Peyer's patch (tissue), 4 donors: ENCODE measurements at regions not wholly inside any gene's neighbourhood (a gene's known extent, or its start where the extent isn't known, plus 50 kb on each side); places are given as distances from the start of the nearest gene placed in this dataset.

Experiments used
- CTCF ChIP-seq, 6 experiments: fragments of 450-650 bp in 4 of 6; fragments of 200-600 bp in 2 of 6; sonication (generic) in 1 of 6; IDR thresholded peaks; one replicate each; pipeline ENCODE4 v1.5.1; 2017 to 2019; ENCODE audit warnings: antibody characterized with exemption in 6 of 6, mild to moderate bottlenecking in 3 of 6, moderate library complexity in 1 of 6
- POLR2A ChIP-seq, 2 donors: fragments of 450-650 bp; IDR thresholded peaks; one replicate each; pipeline ENCODE4 v1.5.1; 2017; ENCODE audit warnings: antibody characterized with exemption in 2 of 2, mild to moderate bottlenecking in 2 of 2, moderate library complexity in 2 of 2

GRCh38 chr2:221225752-221226151 is 346.4 kb downstream of the EPHA4 start:
- TF ChIP-seq CTCF (IDR thresholded peaks at IDR 0.05) (no peak), POLR2A (IDR thresholded peaks at IDR 0.05) (no peak)
